ENCODE measurements at regions not wholly inside any gene's neighbourhood (a gene's known extent, or its start where the extent isn't known, plus 50 kb on each side); places are given as distances from the start of the nearest gene placed in this dataset.
"Not testable (repeated sequence)": the region's sequence is repeated elsewhere in the genome, so short reads cannot be mapped to it uniquely, and the experiment has no call there.

DNA sequence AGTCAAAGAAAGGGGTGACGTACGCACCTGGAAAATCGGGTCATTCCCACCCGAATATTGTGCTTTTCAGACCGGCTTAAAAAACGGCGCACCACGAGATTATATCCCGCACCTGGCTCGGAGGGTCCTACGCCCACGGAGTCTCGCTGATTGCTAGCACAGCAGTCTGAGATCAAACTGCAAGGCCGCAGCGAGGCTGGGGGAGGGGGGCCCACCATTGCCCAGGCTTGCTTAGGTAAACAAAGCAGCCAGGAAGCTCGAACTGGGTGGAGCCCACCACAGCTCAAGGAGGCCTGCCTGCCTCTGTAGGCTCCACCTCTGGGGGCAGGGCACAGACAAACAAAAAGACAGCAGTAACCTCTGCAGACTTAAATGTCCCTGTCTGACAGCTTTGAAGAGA, 117.0 kb upstream of the PTBP2 start:
- H3K9me3 Mint-ChIP-seq (ENCODE audit: low read depth); H3K4me3 Mint-ChIP-seq; ATAC-seq; CTCF ChIA-PET; H3K36me3 Mint-ChIP-seq (ENCODE audit: low read depth); H3K27me3 Mint-ChIP-seq; H3K4me1 Mint-ChIP-seq; intact Hi-C loops (cut with DNase I, micrococcal nuclease); DNase-seq; H3K27ac Mint-ChIP-seq: not testable (repeated sequence)
- POLR2A ChIA-PET, result interaction anchor here (0.5 kb wide), 1 partner anchor 11 kb away, joined by 3 read pairs; no protein-coding TSS in a partner anchor

DNA sequence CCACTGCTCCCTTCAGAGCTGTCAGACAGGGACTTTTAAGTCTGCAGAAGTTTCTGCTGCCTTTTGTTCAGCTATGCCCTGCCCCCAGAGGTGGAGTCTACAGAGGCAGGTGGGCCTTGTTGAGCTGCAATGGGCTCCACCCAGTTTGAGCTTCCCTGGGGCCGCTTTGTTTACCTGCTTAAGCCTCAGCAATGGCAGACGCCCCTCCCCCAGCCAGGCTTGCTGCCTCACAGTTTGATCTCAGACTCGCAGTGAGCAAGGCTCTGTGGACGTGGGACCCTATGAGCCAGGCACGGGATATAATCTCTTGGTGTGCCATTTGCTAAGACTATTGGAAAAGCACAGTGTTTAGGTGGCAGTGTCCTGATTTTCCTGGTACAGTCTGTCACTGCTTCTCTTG, 104.2 kb upstream of the PTBP2 start:
- ATAC-seq; DNase-seq; H3K9me3 Mint-ChIP-seq (ENCODE audit: low read depth); POLR2A ChIA-PET; intact Hi-C loops (cut with DNase I, micrococcal nuclease); H3K27ac Mint-ChIP-seq; H3K4me3 Mint-ChIP-seq; CTCF ChIA-PET; H3K4me1 Mint-ChIP-seq; H3K36me3 Mint-ChIP-seq (ENCODE audit: low read depth): not testable (repeated sequence)
- H3K27me3 Mint-ChIP-seq, result peaks cover 11% of the 10 kb centered on the region

DNA sequence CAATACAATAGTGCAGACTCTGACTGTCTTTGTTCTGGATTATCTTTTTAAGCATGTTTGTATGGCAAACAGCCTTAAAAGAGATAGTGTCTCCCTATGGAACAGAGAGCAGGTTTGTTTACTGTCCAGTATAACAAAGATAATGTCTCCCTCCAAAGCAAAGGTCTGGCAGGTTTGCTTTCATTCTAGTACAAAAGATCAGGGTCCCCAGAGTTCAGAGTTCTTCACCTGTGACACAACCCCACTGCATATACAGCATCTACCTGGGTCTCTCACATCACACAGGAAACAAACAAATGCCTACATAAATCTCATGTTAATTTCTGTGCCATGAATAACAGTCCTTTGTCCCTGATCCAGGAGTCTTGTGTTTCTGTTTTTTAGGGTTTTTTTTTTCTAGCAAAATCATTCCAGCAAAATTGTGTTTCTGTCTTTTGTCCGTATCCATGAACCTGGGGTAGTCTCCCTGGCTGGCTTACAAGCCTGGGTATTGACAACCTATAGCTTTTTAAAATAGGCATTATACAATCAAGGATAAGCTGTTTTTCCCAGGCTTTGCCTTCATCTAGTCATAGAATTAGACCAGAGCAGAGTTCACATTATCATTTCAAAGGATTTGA, 89.4 kb upstream of the PTBP2 start:
- Mint-ChIP-seq H3K9me3 (ENCODE audit: low read depth) (no peaks in the 10 kb centered on the region), H3K4me1 (no peaks in the 10 kb centered on the region), H3K27me3 (peaks cover 4% of the 10 kb centered on the region), H3K36me3 (ENCODE audit: low read depth) (no peaks in the 10 kb centered on the region), H3K27ac (no peak overlapping the region), H3K4me3 (no peak overlapping the region)
- DNase-seq (no peak), ATAC-seq (no peak)
- POLR2A ChIA-PET, result no interaction called here
- intact Hi-C loops (cut with DNase I, micrococcal nuclease), result no loop called here
- CTCF ChIA-PET, result no interaction called here

GRCh38 chr1:96633695-96634094, 87.9 kb upstream of the PTBP2 start:
- Mint-ChIP-seq H3K27ac (no peak overlapping the region), H3K4me1 (no peaks in the 10 kb centered on the region), H3K27me3 (peaks cover 2% of the 10 kb centered on the region), H3K36me3 (ENCODE audit: low read depth) (no peaks in the 10 kb centered on the region), H3K9me3 (ENCODE audit: low read depth) (no peaks in the 10 kb centered on the region), H3K4me3 (no peak overlapping the region)
- CTCF ChIA-PET, result no interaction called here
- no peak for DNase-seq
- POLR2A ChIA-PET, result no interaction called here
- intact Hi-C loops (cut with DNase I, micrococcal nuclease), result no loop called here
- no peak for ATAC-seq

DNA sequence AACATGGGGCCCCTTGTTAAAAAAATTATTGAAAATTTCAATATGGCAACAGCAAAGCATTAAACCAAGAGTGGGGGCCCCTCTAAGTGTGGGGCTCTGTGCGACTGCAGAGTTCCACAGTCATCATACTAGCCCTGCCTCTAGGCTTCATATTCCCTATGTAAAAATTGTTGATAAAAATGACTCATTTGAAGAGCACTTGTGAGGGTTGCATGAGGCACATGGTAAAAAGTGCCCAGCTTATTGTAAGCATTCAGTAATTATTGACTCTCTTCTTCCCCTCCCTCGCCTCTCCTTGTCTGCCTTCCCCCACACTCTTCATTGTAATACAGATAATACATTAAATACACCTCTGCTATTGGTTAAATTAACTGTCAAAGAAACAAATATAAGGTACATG, 86.7 kb upstream of the PTBP2 start:
- H3K27ac Mint-ChIP-seq, result no peak overlapping the region
- DNase-seq, result no peak
- no peak overlapping the region for H3K4me3 Mint-ChIP-seq
- H3K27me3 Mint-ChIP-seq, result peaks cover 2% of the 10 kb centered on the region
- no peak for ATAC-seq
- ChIA-PET POLR2A (no interaction called here), CTCF (no interaction called here)
- H3K4me1 Mint-ChIP-seq, result no peaks in the 10 kb centered on the region
- H3K9me3 Mint-ChIP-seq (ENCODE audit: low read depth), result no peaks in the 10 kb centered on the region
- intact Hi-C loops (cut with DNase I, micrococcal nuclease), result no loop called here
- H3K36me3 Mint-ChIP-seq (ENCODE audit: low read depth), result no peaks in the 10 kb centered on the region

- Mint-ChIP-seq H3K9me3 (ENCODE audit: low read depth) (no peaks in the 10 kb centered on the region), H3K4me1 (no peaks in the 10 kb centered on the region), H3K27ac (no peak overlapping the region), H3K36me3 (ENCODE audit: low read depth) (no peaks in the 10 kb centered on the region), H3K4me3 (no peak overlapping the region), H3K27me3 (peaks cover 3% of the 10 kb centered on the region)
- intact Hi-C loops (cut with DNase I, micrococcal nuclease), result no loop called here
- no peak for ATAC-seq
- ChIA-PET POLR2A (no interaction called here), CTCF (no interaction called here)
- DNase-seq, result no peak
Observed at GRCh38 chr1:96641282-96641681, 80.3 kb upstream of the PTBP2 start.

DNA sequence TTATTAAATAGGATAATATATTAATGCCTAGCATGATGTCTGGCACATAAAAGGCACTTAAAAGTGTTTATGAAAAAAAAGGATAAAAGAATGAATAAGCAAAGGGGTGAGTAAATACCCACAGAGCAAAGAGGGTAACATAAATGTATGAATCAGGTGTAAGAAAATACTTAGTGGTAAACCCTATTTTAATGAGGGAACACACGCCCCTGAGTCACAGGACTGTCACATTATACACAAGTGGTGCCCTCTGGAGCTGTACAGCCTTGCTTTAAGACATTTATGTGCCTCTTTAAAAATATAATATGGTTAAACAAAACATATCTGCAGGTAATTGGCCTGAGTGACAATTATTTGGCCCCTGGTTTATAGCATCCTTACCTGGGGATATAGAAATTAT, 78.1 kb upstream of the PTBP2 start:
- ChIA-PET CTCF (no interaction called here), POLR2A (no interaction called here)
- no peaks in the 10 kb centered on the region for H3K4me1 Mint-ChIP-seq
- DNase-seq, result no peak
- no peak overlapping the region for H3K27ac Mint-ChIP-seq
- intact Hi-C loops (cut with DNase I, micrococcal nuclease), result no loop called here
- no peaks in the 10 kb centered on the region for H3K36me3 Mint-ChIP-seq (ENCODE audit: low read depth)
- peaks cover 3% of the 10 kb centered on the region for H3K27me3 Mint-ChIP-seq
- no peaks in the 10 kb centered on the region for H3K9me3 Mint-ChIP-seq (ENCODE audit: low read depth)
- H3K4me3 Mint-ChIP-seq, result no peak overlapping the region
- no peak for ATAC-seq

DNA sequence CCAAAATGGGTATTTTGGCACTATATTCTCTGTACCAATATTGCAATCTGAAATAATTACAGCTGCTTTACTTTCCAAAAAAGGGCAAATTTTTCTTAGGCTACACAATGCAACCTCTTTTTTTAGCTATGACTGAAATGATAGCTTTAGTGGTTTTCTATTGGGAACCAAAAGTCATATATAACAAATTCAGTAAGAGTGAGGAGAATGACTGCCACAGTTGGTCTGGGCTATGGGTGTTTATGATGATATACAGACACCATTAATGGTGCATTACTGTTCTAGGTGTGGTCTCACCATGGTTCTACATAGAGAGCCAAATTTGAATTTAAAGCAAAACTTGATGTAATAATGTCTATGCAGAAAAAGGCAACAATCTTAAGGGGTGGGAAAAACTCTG, 72.3 kb upstream of the PTBP2 start:
- intact Hi-C loops (cut with DNase I, micrococcal nuclease), result no loop called here
- H3K4me1 Mint-ChIP-seq, result no peaks in the 10 kb centered on the region
- ChIA-PET CTCF (no interaction called here), POLR2A (no interaction called here)
- no peaks in the 10 kb centered on the region for H3K36me3 Mint-ChIP-seq (ENCODE audit: low read depth)
- H3K27ac Mint-ChIP-seq, result no peak overlapping the region
- peaks cover 9% of the 10 kb centered on the region for H3K9me3 Mint-ChIP-seq (ENCODE audit: low read depth)
- H3K27me3 Mint-ChIP-seq, result peaks cover 5% of the 10 kb centered on the region
- DNase-seq (no peak), ATAC-seq (no peak)
- H3K4me3 Mint-ChIP-seq, result no peak overlapping the region

- POLR2A ChIA-PET, result no interaction called here
- no peak overlapping the region for H3K27ac Mint-ChIP-seq
- H3K36me3 Mint-ChIP-seq (ENCODE audit: low read depth), result no peaks in the 10 kb centered on the region
Observed at GRCh38 chr1:96651517-96651916, 70.1 kb upstream of the PTBP2 start.

DNA sequence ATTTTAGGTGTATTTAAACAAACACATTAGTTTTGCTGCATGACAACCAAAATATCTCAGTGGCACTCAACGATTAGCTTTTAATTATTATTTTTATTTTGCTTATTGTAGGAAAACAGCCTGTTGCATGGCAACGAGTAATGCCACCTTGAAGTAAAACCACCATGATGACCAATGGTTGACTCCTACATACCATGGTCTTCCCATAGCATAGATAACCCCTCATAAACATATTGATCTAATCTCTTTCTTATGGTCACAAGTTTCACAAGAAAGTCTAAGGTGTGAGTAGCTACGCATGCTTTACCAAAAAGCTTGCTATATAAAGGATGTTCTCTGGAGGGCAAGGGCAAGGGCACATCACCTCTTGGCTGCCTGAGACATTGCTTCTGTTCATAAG, 61.5 kb upstream of the PTBP2 start:
- ATAC-seq, result no peak
- intact Hi-C loops (cut with DNase I, micrococcal nuclease), result no loop called here

More at GRCh38 chr1:96651517-96651916, 70.1 kb upstream of the PTBP2 start:
- CTCF ChIA-PET, result no interaction called here
- ATAC-seq (no peak), DNase-seq (no peak)
- intact Hi-C loops (cut with DNase I, micrococcal nuclease), result no loop called here
- peaks cover 9% of the 10 kb centered on the region for H3K9me3 Mint-ChIP-seq (ENCODE audit: low read depth)
- no peak overlapping the region for H3K4me3 Mint-ChIP-seq
- H3K4me1 Mint-ChIP-seq, result no peaks in the 10 kb centered on the region
- peaks cover 5% of the 10 kb centered on the region for H3K27me3 Mint-ChIP-seq

DNA sequence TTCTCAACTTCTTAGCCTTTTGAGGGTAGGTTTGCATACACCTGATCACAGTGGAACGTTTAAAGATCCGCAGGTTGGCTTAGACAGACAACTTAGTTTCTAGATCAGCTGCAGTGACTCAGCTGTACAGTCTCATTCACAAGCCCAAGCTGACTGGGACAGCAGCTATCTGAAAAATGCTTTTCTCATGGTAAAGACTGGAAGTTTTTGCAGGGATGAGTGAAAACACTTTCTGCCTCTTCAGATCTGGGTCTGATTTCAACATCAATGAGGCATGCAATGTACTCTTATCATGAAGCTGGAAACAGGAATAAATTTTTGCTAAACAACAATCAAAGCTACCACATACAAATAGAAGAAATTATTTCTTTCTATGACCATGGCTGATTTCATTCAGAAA, 61.1 kb upstream of the PTBP2 start:
- Mint-ChIP-seq H3K27ac (no peak overlapping the region), H3K9me3 (ENCODE audit: low read depth) (peaks cover 9% of the 10 kb centered on the region), H3K27me3 (no peaks in the 10 kb centered on the region), H3K4me3 (no peak overlapping the region), H3K36me3 (ENCODE audit: low read depth) (no peaks in the 10 kb centered on the region), H3K4me1 (no peaks in the 10 kb centered on the region)
- CTCF ChIA-PET, result interaction anchor here (0.7 kb wide), 1 partner anchor 34 kb away, joined by 3 read pairs; no protein-coding TSS in a partner anchor
- intact Hi-C loops (cut with DNase I, micrococcal nuclease), result no loop called here
- POLR2A ChIA-PET, result no interaction called here
- DNase-seq (no peak), ATAC-seq (no peak)

More for the DNA sequence above, 61.5 kb upstream of the PTBP2 start:
- H3K4me1 Mint-ChIP-seq, result no peaks in the 10 kb centered on the region
- no peak overlapping the region for H3K27ac Mint-ChIP-seq
- ChIA-PET CTCF (no interaction called here), POLR2A (no interaction called here)
- no peaks in the 10 kb centered on the region for H3K27me3 Mint-ChIP-seq
- no peak overlapping the region for H3K4me3 Mint-ChIP-seq
- no peaks in the 10 kb centered on the region for H3K36me3 Mint-ChIP-seq (ENCODE audit: low read depth)
- H3K9me3 Mint-ChIP-seq (ENCODE audit: low read depth), result peaks cover 9% of the 10 kb centered on the region
- no peak for DNase-seq

Measured in activated CD4-positive, alpha-beta T cell treated with anti-CD3 and anti-CD28 coated beads for 36 hours (primary cell).